D721Med (cell line): ENCODE measurements at regions not wholly inside any gene's neighbourhood (a gene's known extent, or its start where the extent isn't known, plus 50 kb on each side); places are given as distances from the start of the nearest gene placed in this dataset.

Experiments
- DNase-seq: peaks from one replicate; pipeline ENCODE4 v3.0.0; 2011; ENCODE audit warnings: low spot score; ENCODE audit not compliant: insufficient read length
- FAIRE-seq: peaks from 2 replicates; lab custom pipeline; 2011; peaks lifted over from hg19 to GRCh38; lab: Jason Lieb, UNC
- CTCF ChIP-seq: IDR thresholded peaks from 2 replicates; pipeline ENCODE4 v1.5.1; 2012; ENCODE audit warnings: mild to moderate bottlenecking, control low read depth; ENCODE audit not compliant: insufficient read depth; ENCODE audit errors: missing control alignments

- FAIRE-seq (no peak), DNase-seq (no peak)
- no peak for TF ChIP-seq CTCF
Observed at GRCh38 chr2:205878999-205879762, 196.9 kb downstream of the NRP2 start.

- FAIRE-seq (no peak), DNase-seq (no peak)
- no peak for TF ChIP-seq CTCF
Observed at GRCh38 chr2:205877496-205877895, 195.2 kb downstream of the NRP2 start.

- no peak for FAIRE-seq
- DNase-seq: no peak
- no peak for TF ChIP-seq CTCF
Observed at GRCh38 chr2:205876127-205876526, 193.8 kb downstream of the NRP2 start.

GRCh38 chr2:205872716-205873115, 190.4 kb downstream of the NRP2 start:
- TF ChIP-seq CTCF: no peak
- DNase-seq (no peak), FAIRE-seq (no peak)

GRCh38 chr2:205869439-205869838, 187.1 kb downstream of the NRP2 start:
- FAIRE-seq: no peak
- DNase-seq: no peak
- TF ChIP-seq CTCF: no peak

GRCh38 chr2:205868773-205869333, 186.6 kb downstream of the NRP2 start:
- DNase-seq: no peak
- TF ChIP-seq CTCF: no peak
- FAIRE-seq: no peak

GRCh38 chr2:205868053-205868452, 185.8 kb downstream of the NRP2 start:
- FAIRE-seq (no peak), DNase-seq (no peak)
- no peak for TF ChIP-seq CTCF
